WERI-Rb-1 (cell line): ENCODE measurements at regions not wholly inside any gene's neighbourhood (a gene's known extent, or its start where the extent isn't known, plus 50 kb on each side); places are given as distances from the start of the nearest gene placed in this dataset.

ENCODE experiments used
- DNase-seq: peaks from one replicate; pipeline ENCODE4 v3.0.0-alpha.2; 2020
- H3K27ac ChIP-seq: fragments of 250-450 bp; sonication (Bioruptor Pico); 2 replicates; pipeline ENCODE4 v1.5.1; 2020; ENCODE audit warnings: mild to moderate bottlenecking, moderate library complexity
- H3K27me3 ChIP-seq: fragments of 250-450 bp; sonication (Bioruptor Pico); 2 replicates; pipeline ENCODE4 v1.5.1; 2021; ENCODE audit warnings: mild to moderate bottlenecking, low read depth, moderate library complexity; ENCODE audit not compliant: insufficient read depth, severe bottlenecking
- H3K36me3 ChIP-seq: fragments of 250-450 bp; sonication (Bioruptor Pico); 2 replicates; pipeline ENCODE4 v1.5.1; 2020; ENCODE audit warnings: mild to moderate bottlenecking, moderate library complexity
- H3K4me3 ChIP-seq: 2 replicates; pipeline ENCODE4 v1.5.1; 2011; ENCODE audit warnings: low read depth, mild to moderate bottlenecking, control low read depth, low read length
- H3K9me3 ChIP-seq: fragments of 250-450 bp; sonication (Bioruptor Pico); 2 replicates; pipeline ENCODE4 v1.5.1; 2021; ENCODE audit warnings: mild to moderate bottlenecking, moderate library complexity; ENCODE audit not compliant: severe bottlenecking
- TF ChIP-seq, protein P1 (sequence below): IDR thresholded peaks from 2 replicates; pipeline ENCODE4 v1.5.1; 2011; ENCODE audit warnings: low read depth, mild to moderate bottlenecking, control low read depth, inconsistent platforms, low read length

DNA sequence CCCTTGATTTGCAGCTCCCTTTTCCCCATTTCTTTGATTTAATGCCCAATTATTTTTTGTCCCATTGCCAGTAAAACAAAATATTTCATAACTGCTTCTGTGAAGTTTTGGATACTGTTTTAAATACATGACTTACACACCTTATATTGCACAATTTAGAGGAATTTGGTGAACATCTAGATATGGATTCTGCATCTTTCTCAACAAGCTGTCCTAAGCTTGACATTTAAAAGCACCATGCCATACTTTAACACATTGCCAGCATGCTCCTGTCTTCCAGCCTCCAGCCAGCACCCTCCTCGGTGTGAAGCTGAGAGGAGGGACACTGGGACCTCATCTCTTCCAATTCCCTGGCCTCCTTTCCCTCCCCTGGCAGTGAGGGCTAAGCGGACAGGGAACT is 167.6 kb downstream of the SEC16B start:
- Histone ChIP-seq H3K27me3 (no peaks in the 10 kb centered on the region), H3K27ac (no peak overlapping the region), H3K36me3 (no peaks in the 10 kb centered on the region), H3K4me3 (no peak overlapping the region), H3K9me3 (peaks cover 9% of the 10 kb centered on the region)
- TF ChIP-seq, protein P1, sequence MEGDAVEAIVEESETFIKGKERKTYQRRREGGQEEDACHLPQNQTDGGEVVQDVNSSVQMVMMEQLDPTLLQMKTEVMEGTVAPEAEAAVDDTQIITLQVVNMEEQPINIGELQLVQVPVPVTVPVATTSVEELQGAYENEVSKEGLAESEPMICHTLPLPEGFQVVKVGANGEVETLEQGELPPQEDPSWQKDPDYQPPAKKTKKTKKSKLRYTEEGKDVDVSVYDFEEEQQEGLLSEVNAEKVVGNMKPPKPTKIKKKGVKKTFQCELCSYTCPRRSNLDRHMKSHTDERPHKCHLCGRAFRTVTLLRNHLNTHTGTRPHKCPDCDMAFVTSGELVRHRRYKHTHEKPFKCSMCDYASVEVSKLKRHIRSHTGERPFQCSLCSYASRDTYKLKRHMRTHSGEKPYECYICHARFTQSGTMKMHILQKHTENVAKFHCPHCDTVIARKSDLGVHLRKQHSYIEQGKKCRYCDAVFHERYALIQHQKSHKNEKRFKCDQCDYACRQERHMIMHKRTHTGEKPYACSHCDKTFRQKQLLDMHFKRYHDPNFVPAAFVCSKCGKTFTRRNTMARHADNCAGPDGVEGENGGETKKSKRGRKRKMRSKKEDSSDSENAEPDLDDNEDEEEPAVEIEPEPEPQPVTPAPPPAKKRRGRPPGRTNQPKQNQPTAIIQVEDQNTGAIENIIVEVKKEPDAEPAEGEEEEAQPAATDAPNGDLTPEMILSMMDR, result no peak
- no peak for DNase-seq

- TF ChIP-seq, protein P1, result no peak
- no peak for DNase-seq
- Histone ChIP-seq H3K27ac (no peak overlapping the region), H3K4me3 (no peak overlapping the region), H3K36me3 (no peaks in the 10 kb centered on the region), H3K27me3 (no peaks in the 10 kb centered on the region), H3K9me3 (peaks cover 9% of the 10 kb centered on the region)
These were observed 168.1 kb downstream of the SEC16B start for GRCh38 chr1:177801790-177802189.

DNA sequence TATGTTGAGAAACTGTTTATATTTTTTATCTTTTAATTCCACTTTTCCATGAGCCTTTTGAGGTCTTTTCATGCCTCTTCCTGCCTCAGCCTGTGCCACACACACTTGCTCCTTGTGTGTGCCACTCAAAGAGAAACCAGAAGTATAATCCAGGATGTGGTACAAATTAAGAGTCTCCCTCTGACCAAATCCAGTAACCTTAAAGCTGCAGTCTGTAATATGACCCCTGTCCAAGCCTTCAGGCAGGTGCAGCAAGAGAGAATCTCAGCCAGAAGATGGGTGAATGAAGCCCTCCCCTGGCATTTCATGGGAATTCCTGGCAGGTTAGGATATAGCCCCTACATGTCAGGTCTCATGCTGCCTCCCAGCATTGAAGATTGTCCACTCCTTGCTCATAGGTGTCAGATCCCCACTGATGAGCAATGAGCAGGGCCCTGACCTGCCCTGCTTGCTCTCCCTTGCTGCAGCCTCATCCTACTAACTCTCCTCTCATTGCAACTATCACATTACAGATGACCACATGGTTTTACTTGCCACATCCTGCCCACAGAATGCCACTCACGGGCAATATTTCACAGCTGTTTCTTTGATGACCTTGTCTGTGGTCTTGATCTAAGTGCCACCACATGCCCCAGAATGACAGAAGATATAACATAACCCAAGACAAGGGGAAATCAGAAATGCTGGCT is 169.3 kb downstream of the SEC16B start:
- H3K27me3 ChIP-seq, result no peaks in the 10 kb centered on the region
- no peak overlapping the region for H3K27ac ChIP-seq
- TF ChIP-seq, protein P1, result no peak
- peaks cover 6% of the 10 kb centered on the region for H3K9me3 ChIP-seq
- no peak for DNase-seq
- H3K4me3 ChIP-seq, result no peak overlapping the region
- no peaks in the 10 kb centered on the region for H3K36me3 ChIP-seq

DNA sequence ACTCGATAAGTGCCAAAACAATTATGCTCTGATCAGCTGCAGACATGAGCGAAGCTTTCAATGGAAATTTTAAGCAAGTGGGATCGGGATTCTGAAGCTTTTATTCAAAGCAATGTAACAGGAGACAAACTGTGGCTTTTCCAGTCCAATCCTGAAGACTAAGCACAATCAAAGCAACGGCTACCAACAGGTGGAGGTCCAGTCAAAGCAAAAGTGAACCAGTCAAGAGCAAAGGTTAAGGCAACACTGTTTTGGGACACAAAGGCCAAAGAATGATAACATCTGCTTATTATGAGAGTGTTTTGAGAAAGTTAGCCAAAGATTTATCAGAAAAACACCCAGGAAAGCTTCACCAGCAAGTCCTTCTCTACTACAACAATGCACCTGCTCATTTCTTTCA is 170.1 kb downstream of the SEC16B start:
- DNase-seq, result no peak
- TF ChIP-seq, protein P1, result no peak
- H3K4me3 ChIP-seq, result no peak overlapping the region
- H3K9me3 ChIP-seq, result peaks cover 6% of the 10 kb centered on the region
- no peaks in the 10 kb centered on the region for H3K36me3 ChIP-seq
- H3K27me3 ChIP-seq, result no peaks in the 10 kb centered on the region
- H3K27ac ChIP-seq, result no peak overlapping the region

GRCh38 chr1:177798614-177799013 is 171.2 kb downstream of the SEC16B start:
- no peaks in the 10 kb centered on the region for H3K27me3 ChIP-seq
- H3K27ac ChIP-seq, result no peak overlapping the region
- TF ChIP-seq, protein P1, result no peak
- no peak for DNase-seq
- H3K36me3 ChIP-seq, result no peaks in the 10 kb centered on the region
- no peak overlapping the region for H3K4me3 ChIP-seq
- H3K9me3 ChIP-seq, result peaks cover under 1% of the 10 kb centered on the region

- DNase-seq, result no peak
- Histone ChIP-seq H3K9me3 (no peaks in the 10 kb centered on the region), H3K36me3 (no peaks in the 10 kb centered on the region), H3K4me3 (no peak overlapping the region), H3K27ac (no peak overlapping the region), H3K27me3 (no peaks in the 10 kb centered on the region)
- TF ChIP-seq, protein P1, result no peak
These were observed 173.3 kb downstream of the SEC16B start for GRCh38 chr1:177796561-177796960.
